ENCODE measurements at regions not wholly inside any gene's neighbourhood (a gene's known extent, or its start where the extent isn't known, plus 50 kb on each side); places are given as distances from the start of the nearest gene placed in this dataset.
"Not testable (repeated sequence)": the region's sequence is repeated elsewhere in the genome, so short reads cannot be mapped to it uniquely, and the experiment has no call there.

DNA sequence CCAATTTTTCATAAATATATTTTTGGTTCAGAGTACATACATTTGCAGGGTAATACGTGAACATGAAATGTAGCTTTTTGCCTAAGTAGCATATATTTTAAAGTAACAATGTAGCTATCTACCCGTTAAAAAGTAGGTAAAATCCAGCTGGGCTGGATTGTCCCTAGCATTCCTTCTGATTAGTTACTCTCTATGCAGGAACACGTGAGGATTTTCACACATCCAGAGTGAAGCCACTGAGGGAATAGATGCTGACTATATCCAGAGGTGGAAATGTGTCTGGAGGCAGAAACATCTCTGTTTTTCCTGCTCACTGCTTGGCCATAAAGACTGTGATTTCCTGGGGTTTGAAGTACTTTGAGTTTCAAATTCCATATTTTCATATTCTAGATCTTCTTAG lies 338.9 kb upstream of the KIAA1217 start:
- no peak for DNase-seq (ENCODE audit: low read depth in 2 of 2)

- no peak for DNase-seq (ENCODE audit: low read depth in 2 of 2)
Observed at GRCh38 chr10:23870651-23871610, 338.0 kb upstream of the KIAA1217 start.

GRCh38 chr10:23872290-23872689 lies 336.6 kb upstream of the KIAA1217 start:
- no peak for DNase-seq (ENCODE audit: low read depth in 2 of 2)

- no peak for DNase-seq (ENCODE audit: low read depth in 2 of 2)
Observed at GRCh38 chr10:23877791-23878320, 331.1 kb upstream of the KIAA1217 start.

- DNase-seq (ENCODE audit: low read depth in 2 of 2), result no peak
Observed at GRCh38 chr10:23884670-23885069, 324.3 kb upstream of the KIAA1217 start.

DNA sequence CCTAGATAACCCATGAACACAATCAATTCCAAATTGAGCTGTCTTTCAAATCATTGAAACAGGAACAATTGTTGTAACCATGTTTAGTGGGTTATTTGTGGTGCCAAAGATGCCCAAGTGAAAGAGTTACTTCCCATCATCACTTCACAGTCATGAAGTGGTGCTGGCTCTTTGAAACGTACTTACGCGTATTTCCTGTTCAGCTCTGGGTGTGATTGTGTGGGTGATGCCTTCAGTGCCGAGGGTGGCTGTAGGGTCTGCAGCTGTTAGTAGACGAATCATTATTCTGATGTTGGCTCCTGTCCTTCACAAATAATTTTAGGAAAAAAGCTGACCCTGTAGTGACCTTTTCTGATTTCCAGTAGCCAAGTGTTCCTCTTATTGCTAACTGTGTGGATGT lies 323.1 kb upstream of the KIAA1217 start:
- no peak for DNase-seq (ENCODE audit: low read depth in 2 of 2)

GRCh38 chr10:23886355-23886754 lies 322.6 kb upstream of the KIAA1217 start:
- no peak for DNase-seq (ENCODE audit: low read depth in 2 of 2)

DNA sequence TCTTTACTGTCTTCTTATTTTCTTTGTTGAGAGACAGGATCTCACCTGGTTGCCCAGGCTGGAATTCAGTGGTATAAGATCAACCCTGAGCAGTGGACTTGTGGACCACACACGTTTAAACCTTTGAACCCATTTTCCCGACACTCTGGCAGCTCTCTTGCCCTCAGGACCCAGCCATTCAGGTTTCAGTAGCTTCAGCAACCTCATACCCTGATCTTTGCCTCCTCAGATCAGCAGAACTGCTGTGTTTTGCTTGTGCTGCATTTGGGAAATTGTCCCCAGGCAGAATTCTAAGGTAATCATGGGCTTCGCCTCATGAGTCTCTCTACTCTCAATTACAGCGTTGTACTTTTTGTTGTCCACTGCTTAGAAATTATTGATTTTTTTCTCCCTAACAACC lies 317.6 kb upstream of the KIAA1217 start:
- no peak for DNase-seq (ENCODE audit: low read depth in 2 of 2)

- no peak for DNase-seq (ENCODE audit: low read depth in 2 of 2)
Observed at GRCh38 chr10:23892296-23892695, 316.6 kb upstream of the KIAA1217 start.

DNA sequence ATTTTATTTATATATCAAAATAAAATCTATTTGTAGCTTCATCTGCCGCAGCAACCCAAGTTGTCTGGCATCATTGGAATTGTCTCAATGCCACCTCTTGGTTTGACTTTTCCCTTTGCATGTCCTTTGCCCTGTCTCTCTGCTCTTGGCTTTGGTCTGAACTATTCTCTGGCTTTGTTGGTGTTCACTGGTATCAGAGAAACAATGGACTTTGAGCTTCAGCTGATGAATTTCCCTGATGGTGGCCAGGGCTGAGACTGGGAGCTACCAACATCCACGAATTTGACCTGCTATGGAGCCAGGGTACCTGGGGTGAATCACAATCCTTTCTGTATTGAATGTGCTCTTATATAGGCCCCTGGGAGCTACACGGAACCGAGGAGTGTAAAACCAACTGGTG lies 311.7 kb upstream of the KIAA1217 start:
- DNase-seq (ENCODE audit: low read depth in 2 of 2), result no peak

- DNase-seq (ENCODE audit: low read depth in 2 of 2), result no peak
Observed at GRCh38 chr10:23897861-23898260, 311.1 kb upstream of the KIAA1217 start.

GRCh38 chr10:23899166-23899565 lies 309.8 kb upstream of the KIAA1217 start:
- DNase-seq (ENCODE audit: low read depth in 2 of 2), result no peak

DNA sequence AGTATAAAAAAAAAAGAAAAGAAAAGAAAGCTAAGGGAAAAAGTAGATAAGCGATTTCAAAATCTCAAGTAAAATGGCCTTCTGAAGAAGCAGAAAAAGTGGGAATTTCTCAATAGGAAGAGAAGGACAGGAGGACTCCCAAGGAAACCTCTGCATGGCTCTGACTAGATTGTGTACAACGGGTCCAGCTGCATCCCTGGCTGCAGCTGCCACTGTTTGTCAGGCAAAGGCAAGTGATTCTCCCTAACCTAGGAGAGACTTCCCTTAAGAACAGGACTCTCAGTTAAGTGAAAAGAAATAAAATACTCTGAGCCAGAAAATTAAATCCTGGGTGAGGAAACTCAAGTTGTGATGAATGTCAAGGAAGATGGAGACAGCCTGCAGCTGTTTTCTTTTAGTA lies 298.6 kb upstream of the KIAA1217 start:
- no peak for DNase-seq (ENCODE audit: low read depth in 2 of 2)

DNA sequence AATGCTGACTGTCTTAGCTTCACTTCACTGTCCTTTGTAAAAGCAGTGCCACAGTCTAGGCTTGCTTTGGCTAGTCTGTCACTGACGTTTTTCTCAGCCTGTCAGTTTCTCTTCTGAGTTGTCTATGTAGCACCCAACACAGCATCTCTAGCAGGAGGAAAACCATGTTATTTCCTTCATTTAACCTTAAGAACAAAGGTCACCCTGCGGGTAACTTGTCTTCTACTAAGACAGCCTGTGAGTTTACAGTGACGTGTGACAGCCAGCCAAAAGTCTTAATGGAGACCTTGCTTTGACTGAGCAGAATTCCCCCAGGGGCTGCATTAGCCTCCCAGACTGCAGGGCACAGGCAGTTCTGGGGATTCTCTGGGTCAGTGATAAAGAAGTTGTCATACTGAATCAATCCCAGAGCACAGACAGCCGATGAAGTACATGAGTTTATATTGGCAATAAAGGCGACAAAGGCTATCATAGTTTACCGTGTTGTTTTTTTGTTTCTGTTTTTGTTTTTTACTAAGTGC lies 296.0 kb upstream of the KIAA1217 start:
- no peak for DNase-seq (ENCODE audit: low read depth in 2 of 2)

GRCh38 chr10:23914641-23915040 lies 294.3 kb upstream of the KIAA1217 start:
- no peak for DNase-seq (ENCODE audit: low read depth in 2 of 2)

DNA sequence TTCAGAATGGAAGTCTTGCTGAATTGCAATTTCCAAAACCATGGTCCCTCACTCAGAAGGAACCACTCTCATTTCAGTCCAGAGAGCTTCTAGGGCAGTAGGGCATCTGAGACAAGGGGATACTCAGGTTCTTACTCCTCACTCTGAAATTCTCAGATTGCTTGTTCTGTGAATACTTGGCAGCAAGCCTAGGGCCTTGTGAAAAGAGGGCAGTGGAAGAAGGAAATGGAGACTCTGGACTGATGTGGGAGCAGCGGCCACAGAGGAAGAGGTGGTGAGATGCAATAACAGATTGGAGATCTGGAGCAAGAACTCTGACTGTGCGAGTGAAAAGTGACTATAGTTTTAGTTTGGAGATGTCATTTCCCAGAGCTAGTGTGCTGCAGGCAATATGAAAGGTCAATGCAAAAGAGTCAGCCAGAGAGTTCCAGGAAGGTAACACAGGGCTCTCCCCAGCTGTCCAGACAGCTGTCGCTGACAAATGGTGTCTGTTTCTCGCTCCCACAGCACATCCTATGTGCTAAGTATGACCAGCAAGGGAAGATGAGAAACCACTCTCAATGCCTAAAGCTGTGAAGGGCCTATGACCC lies 291.6 kb upstream of the KIAA1217 start:
- DNase-seq (ENCODE audit: low read depth in 2 of 2), result no peak

- no peak for DNase-seq (ENCODE audit: low read depth in 2 of 2)
Observed at GRCh38 chr10:23918090-23918723, 290.7 kb upstream of the KIAA1217 start.

DNA sequence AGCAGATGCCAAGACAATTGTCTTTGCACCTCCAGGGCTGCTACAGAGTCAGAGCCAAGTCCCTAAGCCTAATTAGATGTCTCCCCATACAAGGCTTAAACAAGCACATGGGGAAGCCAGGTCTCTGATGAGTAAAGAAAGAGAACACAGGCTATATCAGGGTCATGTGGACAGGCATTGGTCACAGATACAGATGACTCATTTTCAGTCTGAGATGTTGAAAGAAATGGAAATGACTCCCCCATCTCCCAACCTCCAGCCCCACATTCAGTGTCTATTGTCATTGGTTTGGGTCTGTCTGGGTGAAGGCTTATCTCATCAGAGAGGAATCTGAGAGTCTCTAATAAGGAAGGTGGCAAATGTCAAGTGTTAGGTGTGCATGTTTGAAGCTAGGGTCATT lies 290.1 kb upstream of the KIAA1217 start:
- no peak for DNase-seq (ENCODE audit: low read depth in 2 of 2)

DNA sequence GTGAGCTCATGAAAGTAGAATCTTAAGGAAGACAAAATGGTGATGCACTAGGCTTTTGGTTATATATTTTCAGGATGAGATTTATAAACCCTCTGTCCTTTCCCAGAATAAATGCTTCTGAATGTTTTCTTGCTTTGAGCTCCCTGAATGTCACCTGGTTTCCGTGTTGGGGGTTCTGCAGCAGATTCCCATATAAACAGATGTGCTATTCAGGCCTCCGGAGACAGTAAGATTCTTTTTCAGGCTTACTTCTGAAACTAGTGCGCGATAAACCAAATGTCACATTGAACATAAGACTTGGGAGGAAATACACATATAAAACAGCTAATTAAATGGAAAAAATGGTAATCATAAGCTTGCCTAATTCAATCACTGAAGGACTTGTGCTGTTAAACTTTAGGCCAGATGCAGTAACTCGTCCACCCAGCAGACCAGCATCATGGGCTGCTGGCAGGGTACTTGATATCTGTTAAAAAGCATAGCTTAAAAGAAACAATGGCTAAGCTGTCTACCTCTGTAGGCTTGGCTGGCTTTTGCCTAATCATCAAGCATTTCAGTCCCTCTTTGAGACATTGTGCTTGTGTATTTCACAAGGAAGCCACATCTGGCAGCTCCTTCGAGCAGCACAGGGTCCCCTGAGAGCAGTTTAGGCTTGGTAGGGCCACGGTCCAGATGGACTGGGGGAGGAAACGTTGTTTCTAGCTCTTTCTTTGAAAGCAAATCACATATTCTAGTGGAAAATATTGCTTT lies 281.2 kb upstream of the KIAA1217 start:
- DNase-seq (ENCODE audit: low read depth in 2 of 2), result no peak

DNA sequence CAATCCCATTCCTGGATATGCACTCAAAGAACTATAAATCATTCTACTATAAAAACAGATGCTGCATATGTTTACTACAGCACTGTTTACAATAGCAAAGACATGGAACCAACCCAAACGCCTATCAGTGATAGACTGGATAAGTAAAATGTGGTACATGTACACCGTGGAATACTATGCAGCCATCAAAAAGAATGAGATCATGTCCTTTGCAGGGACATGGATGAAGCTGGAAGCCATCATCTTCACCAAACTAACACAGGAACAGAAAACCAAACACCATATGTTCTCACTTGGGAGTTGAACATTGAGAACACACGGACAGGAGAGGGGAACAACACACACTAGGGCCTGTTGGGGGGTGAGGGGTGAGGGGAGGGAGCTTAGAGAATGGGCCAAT lies 274.9 kb upstream of the KIAA1217 start:
- DNase-seq (ENCODE audit: low read depth in 2 of 2), result not testable (repeated sequence)

DNA sequence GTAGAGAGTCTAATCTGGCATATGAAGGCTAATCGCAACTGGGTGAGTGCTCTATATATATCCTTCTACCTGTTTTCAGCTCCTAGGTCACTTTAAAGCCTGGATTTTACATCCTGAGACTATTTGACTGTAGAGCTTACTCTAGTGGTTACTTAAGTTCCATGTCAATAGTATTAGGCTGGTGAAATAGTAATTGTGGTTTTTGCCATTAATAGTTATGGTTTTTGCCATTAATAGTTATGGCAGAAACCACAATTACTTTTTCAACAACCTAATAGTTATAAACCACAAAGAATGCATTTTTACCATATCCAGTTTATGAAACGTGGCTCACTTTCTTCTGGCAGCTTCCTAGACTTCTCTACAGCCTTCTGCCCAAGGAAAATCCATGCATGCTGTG lies 263.1 kb upstream of the KIAA1217 start:
- no peak for DNase-seq (ENCODE audit: low read depth in 2 of 2)

DNA sequence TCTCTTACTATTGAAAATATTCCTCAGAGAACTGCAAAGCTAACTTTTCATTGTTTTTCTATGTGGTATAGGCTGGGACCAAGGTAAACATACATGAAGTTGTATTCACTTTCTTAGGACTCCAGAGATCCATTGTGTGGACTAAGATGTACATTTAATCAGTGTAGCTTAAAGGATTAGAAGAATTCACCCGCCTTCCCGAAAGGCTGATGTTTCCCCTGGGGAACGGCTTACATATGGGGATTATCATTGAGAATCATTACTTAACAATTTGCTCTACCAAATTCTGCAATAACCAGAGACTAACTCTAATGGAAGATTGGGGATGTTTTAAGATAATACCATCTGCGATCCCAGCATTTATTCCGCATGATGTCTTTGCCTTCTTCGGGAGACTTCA lies 257.1 kb upstream of the KIAA1217 start:
- DNase-seq (ENCODE audit: low read depth in 2 of 2), result no peak
